Body of pancreas (tissue), 4 donors: ENCODE measurements at regions not wholly inside any gene's neighbourhood (a gene's known extent, or its start where the extent isn't known, plus 50 kb on each side); places are given as distances from the start of the nearest gene placed in this dataset.

Experiments
- ATAC-seq: fragments of 150-250 bp; one replicate; pipeline ENCODE4 v1.9.1; 2016
- DNase-seq, 4 donors: peaks; one replicate each; pipeline ENCODE4 v3.0.0-alpha.2; 2019
- H3K27ac ChIP-seq, 4 donors: fragments of 200-600 bp; sonication (generic); 1 replicate in 3 of 4; 2 replicates in 1 of 4; pipeline versions ENCODE4 v1.5.1 to v1.6.1; 2016 to 2019; ENCODE audit warnings: mild to moderate bottlenecking in 1 of 4, mixed read lengths in 1 of 4, moderate library complexity in 1 of 4
- H3K27me3 ChIP-seq, 2 donors: fragments of 200-600 bp; sonication (generic); one replicate each; pipeline ENCODE4 v1.6.0; 2016; ENCODE audit warnings: mild to moderate bottlenecking in 1 of 2
- H3K36me3 ChIP-seq, 2 donors: fragments of 200-600 bp; sonication (generic); replicated peaks in 1 of 2; 2 replicates each; pipeline ENCODE4 v1.5.1; 2016; ENCODE audit warnings: low read depth in 2 of 2; ENCODE audit not compliant: insufficient read depth in 1 of 2
- H3K4me1 ChIP-seq: fragments of 200-600 bp; sonication (generic); one replicate; pipeline ENCODE4 v1.6.0; 2016
- H3K4me3 ChIP-seq, 2 donors: fragments of 200-600 bp; sonication (generic); 1 replicate in 1 of 2; 2 replicates in 1 of 2; pipeline ENCODE4 v1.5.1; 2016 to 2019
- H3K9me3 ChIP-seq, 3 donors: fragments of 200-600 bp; sonication (generic); 1 replicate in 2 of 3; 2 replicates in 1 of 3; pipeline ENCODE4 v1.5.1; 2016
- CTCF ChIP-seq, 7 experiments: fragments of 450-650 bp in 4 of 7; fragments of 200-600 bp in 3 of 7; sonication (generic) in 3 of 7; IDR thresholded peaks; one replicate each; pipeline ENCODE4 v1.5.1; 2016 to 2019; ENCODE audit warnings: antibody characterized with exemption in 7 of 7
- POLR2A ChIP-seq, 3 donors: fragments of 450-650 bp; IDR thresholded peaks; one replicate each; pipeline ENCODE4 v1.6.1; 2016; ENCODE audit warnings: antibody characterized with exemption in 3 of 3, mild to moderate bottlenecking in 2 of 3
- WGBS, 2 donors: methylation state at CpG; one replicate each; pipeline ENCODE4 v1.1.5; 2017; 5-methylcytosine and 5-hydroxymethylcytosine counted together
- intact Hi-C: fragments of 100-400 bp; cut with DNase I; formaldehyde crosslinking; loops from one replicate; pipeline ENCODE4 v1.15.1; 2023

- ATAC-seq = no peak
- DNase-seq = no peak
- Histone ChIP-seq H3K9me3 (no peaks in the 10 kb centered on the region), H3K27ac (no peak overlapping the region), H3K36me3 (no peaks in the 10 kb centered on the region), H3K27me3 (no peaks in the 10 kb centered on the region), H3K4me3 (no peak overlapping the region), H3K4me1 (no peaks in the 10 kb centered on the region)
- TF ChIP-seq POLR2A (IDR thresholded peaks at IDR 0.05) (no peak), CTCF (IDR thresholded peaks at IDR 0.05) (no peak)
- intact Hi-C loops = no loop called here
- WGBS, 2 donors = 84 to 100% methylated on average over 1 to 3 of the region's 3 CpGs
Observed at GRCh38 chr6:77123527-77123926, 339.8 kb downstream of the HTR1B start.

- no peaks in the 10 kb centered on the region for H3K9me3 ChIP-seq
- H3K27me3 ChIP-seq = no peaks in the 10 kb centered on the region
- intact Hi-C loops = no loop called here
- ATAC-seq (no peak), DNase-seq (no peak)
- peaks cover 6% of the 10 kb centered on the region for H3K4me1 ChIP-seq
- no peaks in the 10 kb centered on the region for H3K36me3 ChIP-seq
- WGBS, 2 donors = 78 to 83% methylated on average over 4 of the region's 4 CpGs
- H3K4me3 ChIP-seq = no peak overlapping the region
- TF ChIP-seq POLR2A (IDR thresholded peaks at IDR 0.05) (no peak), CTCF (IDR thresholded peaks at IDR 0.05) (no peak)
- no peak overlapping the region for H3K27ac ChIP-seq
Observed at GRCh38 chr6:77106992-77107391, 356.3 kb downstream of the HTR1B start.

- intact Hi-C loops = no loop called here
- peaks cover 6% of the 10 kb centered on the region for H3K4me1 ChIP-seq
- TF ChIP-seq CTCF (IDR thresholded peaks at IDR 0.05) (no peak), POLR2A (IDR thresholded peaks at IDR 0.05) (no peak)
- ATAC-seq = no peak
- WGBS, 2 donors = 20 to 22% methylated on average over 2 of the region's 2 CpGs
- H3K36me3 ChIP-seq = no peaks in the 10 kb centered on the region
- H3K27ac ChIP-seq = no peak overlapping the region
- no peak overlapping the region for H3K4me3 ChIP-seq
- no peaks in the 10 kb centered on the region for H3K9me3 ChIP-seq
- DNase-seq = no peak
- H3K27me3 ChIP-seq = no peaks in the 10 kb centered on the region
Observed at GRCh38 chr6:77105091-77105490, 358.2 kb downstream of the HTR1B start.

- DNase-seq (no peak), ATAC-seq (no peak)
- H3K27ac ChIP-seq = no peak overlapping the region
- no peak for TF ChIP-seq POLR2A (IDR thresholded peaks at IDR 0.05)
- TF ChIP-seq CTCF (IDR thresholded peaks at IDR 0.05) = no peak
- H3K9me3 ChIP-seq = no peaks in the 10 kb centered on the region
- H3K4me1 ChIP-seq = no peaks in the 10 kb centered on the region
- H3K36me3 ChIP-seq = no peaks in the 10 kb centered on the region
- no peak overlapping the region for H3K4me3 ChIP-seq
- no peaks in the 10 kb centered on the region for H3K27me3 ChIP-seq
- intact Hi-C loops = no loop called here
- WGBS, 2 donors = 71 to 83% methylated on average over 2 of the region's 2 CpGs
Observed at GRCh38 chr6:77097940-77098339, 365.4 kb downstream of the HTR1B start.

GRCh38 chr6:77095936-77096627 is 367.2 kb downstream of the HTR1B start:
- H3K9me3 ChIP-seq = no peaks in the 10 kb centered on the region
- H3K27ac ChIP-seq = no peak overlapping the region
- intact Hi-C loops = no loop called here
- ATAC-seq (no peak), DNase-seq (no peak)
- TF ChIP-seq POLR2A (IDR thresholded peaks at IDR 0.05) = no peak
- no peak for TF ChIP-seq CTCF (IDR thresholded peaks at IDR 0.05)
- no peaks in the 10 kb centered on the region for H3K4me1 ChIP-seq
- no peak overlapping the region for H3K4me3 ChIP-seq
- H3K36me3 ChIP-seq = no peaks in the 10 kb centered on the region
- 66 to 69% methylated on average over 3 of the region's 3 CpGs for WGBS, 2 donors
- H3K27me3 ChIP-seq = no peaks in the 10 kb centered on the region
